ENCODE measurements at regions not wholly inside any gene's neighbourhood (a gene's known extent, or its start where the extent isn't known, plus 50 kb on each side); places are given as distances from the start of the nearest gene placed in this dataset.

DNA sequence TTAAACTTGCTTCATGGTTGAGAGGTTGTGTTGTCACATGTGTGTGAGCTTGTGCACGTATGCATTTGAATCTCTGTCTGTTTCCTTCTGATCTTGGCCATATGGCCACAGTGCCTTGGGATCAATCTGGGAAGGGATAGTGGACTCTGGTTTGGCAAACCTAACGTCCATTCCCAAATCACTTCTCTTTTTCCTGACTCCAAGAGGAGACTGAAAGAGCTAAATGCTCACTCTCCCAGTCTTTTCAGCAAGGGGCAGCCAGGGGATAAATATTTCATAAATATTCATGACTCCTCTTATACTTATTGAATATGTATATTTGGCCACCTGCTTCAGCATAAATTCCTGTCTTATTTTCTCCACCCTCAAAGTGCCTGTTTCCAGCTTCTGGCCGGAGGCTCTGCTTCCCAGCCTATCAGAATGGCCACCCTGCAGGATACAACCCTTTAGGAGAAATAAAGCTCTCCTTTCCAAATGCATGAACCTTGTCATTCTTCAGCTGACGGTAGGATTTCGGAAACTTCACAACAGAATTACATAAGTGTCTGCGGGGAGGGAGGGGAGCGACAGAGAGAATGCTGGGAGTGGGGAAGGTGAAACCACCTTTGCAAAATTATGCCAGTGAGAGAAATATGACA is 112.2 kb upstream of the COPS8 start:
- TF ChIP-seq POLR2A (IDR thresholded peaks at IDR 0.05; ENCODE audit: low read length) (no peak), GATA1 (IDR thresholded peaks at IDR 0.05; ENCODE audit: low read depth, low read length) (no peak)

Measured in erythroblast (primary cell).